Kidney (tissue), 13 donors: ENCODE measurements at regions not wholly inside any gene's neighbourhood (a gene's known extent, or its start where the extent isn't known, plus 50 kb on each side); places are given as distances from the start of the nearest gene placed in this dataset.

Experiments used
- DNase-seq, 5 donors: peaks; one replicate each; pipeline ENCODE4 v3.0.0-alpha.2; 2013 to 2020
- FAIRE-seq: peaks from 2 replicates; lab custom pipeline; 2012; peaks lifted over from hg19 to GRCh38; lab: Jason Lieb, UNC
- H3K27ac ChIP-seq, 2 donors: one replicate each; pipeline ENCODE4 v1.7.0; 2013; ENCODE audit warnings: low read depth in 2 of 2, low read length in 2 of 2, inconsistent platforms in 1 of 2
- H3K27me3 ChIP-seq: one replicate; pipeline ENCODE4 v1.7.1; 2013; ENCODE audit warnings: low read length, inconsistent platforms; ENCODE audit not compliant: control insufficient read depth, insufficient read depth
- H3K36me3 ChIP-seq, 3 donors: one replicate each; pipeline versions ENCODE4 v1.7.0 to v1.7.1; 2013; ENCODE audit warnings: low read length in 3 of 3, control low read depth in 1 of 3, inconsistent platforms in 1 of 3; ENCODE audit not compliant: insufficient read depth in 3 of 3, control insufficient read depth in 2 of 3
- H3K4me1 ChIP-seq, 3 donors: one replicate each; pipeline versions ENCODE4 v1.7.0 to v1.7.1; 2013; ENCODE audit warnings: low read length in 3 of 3, inconsistent platforms in 1 of 3, low read depth in 1 of 3; ENCODE audit not compliant: control insufficient read depth in 2 of 3, insufficient read depth in 2 of 3
- H3K4me3 ChIP-seq, 3 donors: one replicate each; pipeline versions ENCODE4 v1.7.0 to v1.8.1; 2013; ENCODE audit warnings: low read length in 3 of 3, control low read depth in 1 of 3, inconsistent platforms in 1 of 3
- H3K9ac ChIP-seq, 3 donors: one replicate each; pipeline versions ENCODE4 v1.7.0 to v1.7.1; 2013; ENCODE audit warnings: low read length in 3 of 3, control low read depth in 1 of 3, inconsistent platforms in 1 of 3
- H3K9me3 ChIP-seq, 3 donors: one replicate each; pipeline versions ENCODE4 v1.7.0 to v1.7.1; 2013; ENCODE audit warnings: low read length in 3 of 3, control low read depth in 1 of 3, inconsistent platforms in 1 of 3; ENCODE audit not compliant: control insufficient read depth in 2 of 3, insufficient read depth in 1 of 3
- CTCF ChIP-seq: IDR thresholded peaks from 3 replicates; pipeline ENCODE4 v1.5.1; 2012; ENCODE audit warnings: mild to moderate bottlenecking, moderate library complexity, borderline replicate concordance; ENCODE audit not compliant: insufficient read depth; ENCODE audit errors: extremely low read depth
- intact Hi-C: fragments of 100-400 bp; cut with DNase I; formaldehyde crosslinking; loops from one replicate; pipeline ENCODE4 v1.11.1; 2022
- donor health status: control.
- donor health status: control.
- donor health status: control.
- donor health status: control.
- donor health status: control.
- donor health status: DM: yes; HTN: yes; CAD: no.
- donor health status: Normal renal cell carcinoma (clear cell type).

GRCh38 chr18:56235071-56235470 lies 403.3 kb downstream of the TXNL1 start:
- H3K27me3 ChIP-seq: no peaks in the 10 kb centered on the region
- H3K36me3 ChIP-seq: no peaks in the 10 kb centered on the region
- no peak for TF ChIP-seq CTCF
- FAIRE-seq (no peak), DNase-seq (no peak)
- H3K9ac ChIP-seq: no peak overlapping the region
- H3K4me1 ChIP-seq: no peaks in the 10 kb centered on the region
- H3K9me3 ChIP-seq: peaks cover 0 to 6% (median 0%) of the 10 kb centered on the region in 3 donors
- H3K4me3 ChIP-seq: no peak overlapping the region
- H3K27ac ChIP-seq: no peak overlapping the region
- intact Hi-C loops: no loop called here

GRCh38 chr18:56233595-56233994 lies 404.8 kb downstream of the TXNL1 start:
- no peak for TF ChIP-seq CTCF

GRCh38 chr18:56226025-56226424 lies 412.4 kb downstream of the TXNL1 start:
- FAIRE-seq (no peak), DNase-seq (no peak)
- Histone ChIP-seq H3K36me3 (no peaks in the 10 kb centered on the region), H3K4me3 (no peak overlapping the region), H3K9me3 (peaks cover 0 to 6% (median 0%) of the 10 kb centered on the region in 3 donors), H3K27me3 (no peaks in the 10 kb centered on the region), H3K27ac (no peak overlapping the region), H3K4me1 (no peaks in the 10 kb centered on the region), H3K9ac (no peak overlapping the region)
- intact Hi-C loops: no loop called here
- TF ChIP-seq CTCF: no peak

More at GRCh38 chr18:56233595-56233994, 404.8 kb downstream of the TXNL1 start:
- Histone ChIP-seq H3K9me3 (peaks cover 0 to 6% (median 0%) of the 10 kb centered on the region in 3 donors), H3K36me3 (no peaks in the 10 kb centered on the region), H3K4me3 (no peak overlapping the region), H3K4me1 (no peaks in the 10 kb centered on the region), H3K9ac (no peak overlapping the region), H3K27ac (no peak overlapping the region), H3K27me3 (no peaks in the 10 kb centered on the region)
- FAIRE-seq (no peak), DNase-seq (no peak)
- intact Hi-C loops: no loop called here
